T-cell (primary cell): ENCODE measurements at regions not wholly inside any gene's neighbourhood (a gene's known extent, or its start where the extent isn't known, plus 50 kb on each side); places are given as distances from the start of the nearest gene placed in this dataset.

Experiments
- ATAC-seq, 4 experiments: fragments of 200-7000 bp in 3 of 4; fragments of 150-1000 bp in 1 of 4; cut with Tn5 transposase; replicated peaks in 1 of 4; 1 replicate in 3 of 4; 2 replicates in 1 of 4; pipeline ENCODE4 v1.10.0; 2021; ENCODE audit warnings: moderate library complexity in 3 of 4, mild to moderate bottlenecking in 2 of 4, moderate number of reproducible peaks in 1 of 4
- CTCF ChIA-PET, 2 donors: fragments of 300-600 bp; sonication (Branson Sonifier 250); formaldehyde crosslinking; loops; one replicate each; lab custom pipeline; 2022; ENCODE audit warnings: antibody characterized with exemption in 2 of 2; lab: Charles Lee
- POLR2A ChIA-PET, 2 donors: fragments of 300-600 bp; sonication (Branson Sonifier 250); formaldehyde crosslinking; loops; one replicate each; lab custom pipeline; 2022; ENCODE audit warnings: antibody characterized with exemption in 2 of 2; lab: Charles Lee
- DNase-seq, 35 experiments: peaks; one replicate each; pipeline versions ENCODE4 v3.0.0 to v3.0.0-alpha.2; 2013 to 2023
- H3K27ac ChIP-seq: one replicate; pipeline ENCODE4 v1.5.1; 2013; ENCODE audit warnings: low read length
- H3K27me3 ChIP-seq, 2 experiments: replicated peaks in 1 of 2; 1 replicate in 1 of 2; 2 replicates in 1 of 2; pipeline versions ENCODE4 v1.6.1 to v1.7.0; 2013; ENCODE audit warnings: low read length in 1 of 2, mixed read lengths in 1 of 2; ENCODE audit not compliant: control insufficient read depth in 2 of 2, insufficient read depth in 2 of 2; ENCODE audit errors: extremely low read depth in 1 of 2
- H3K36me3 ChIP-seq, 2 donors: 1 replicate in 1 of 2; 2 replicates in 1 of 2; pipeline versions ENCODE4 v1.6.1 to v1.7.0; 2013; ENCODE audit warnings: low read length in 1 of 2; ENCODE audit not compliant: control insufficient read depth in 2 of 2, insufficient read depth in 1 of 2; ENCODE audit errors: extremely low read depth in 1 of 2
- H3K4me1 ChIP-seq, 2 experiments: 1 replicate in 1 of 2; 2 replicates in 1 of 2; pipeline versions ENCODE4 v1.6.1 to v1.7.0; 2013; ENCODE audit warnings: low read length in 2 of 2, mixed read lengths in 1 of 2; ENCODE audit not compliant: insufficient read depth in 2 of 2, control insufficient read depth in 1 of 2; ENCODE audit errors: extremely low read depth in 1 of 2
- H3K4me3 ChIP-seq, 2 donors: 1 replicate in 1 of 2; 2 replicates in 1 of 2; pipeline versions ENCODE4 v1.5.1 to v1.7.0; 2013; ENCODE audit warnings: mild to moderate bottlenecking in 2 of 2, low read length in 1 of 2, moderate library complexity in 1 of 2; ENCODE audit not compliant: control insufficient read depth in 1 of 2; ENCODE audit errors: extremely low read depth in 1 of 2
- H3K9me3 ChIP-seq: 2 replicates; pipeline ENCODE4 v1.7.0; 2013
- H3K27ac Mint-ChIP-seq, 2 donors: one replicate each; pipeline ENCODE4 v1.8.0; 2020 to 2021; ENCODE audit warnings: mild to moderate bottlenecking in 2 of 2, mixed read lengths in 2 of 2
- H3K27me3 Mint-ChIP-seq, 2 donors: one replicate each; pipeline ENCODE4 v1.8.0; 2021 to 2022; ENCODE audit warnings: mixed read lengths in 2 of 2
- H3K36me3 Mint-ChIP-seq: one replicate; pipeline ENCODE4 v1.8.0; 2021; ENCODE audit warnings: mixed read lengths
- H3K4me1 Mint-ChIP-seq, 3 donors: one replicate each; pipeline ENCODE4 v1.8.0; 2020 to 2022; ENCODE audit warnings: mixed read lengths in 3 of 3, mild to moderate bottlenecking in 1 of 3
- H3K4me3 Mint-ChIP-seq, 3 donors: one replicate each; pipeline ENCODE4 v1.8.0; 2020 to 2022; ENCODE audit warnings: mild to moderate bottlenecking in 3 of 3, mixed read lengths in 3 of 3, moderate library complexity in 3 of 3
- H3K9me3 Mint-ChIP-seq, 3 donors: one replicate each; pipeline ENCODE4 v1.8.0; 2020 to 2022; ENCODE audit warnings: mixed read lengths in 3 of 3
- WGBS: methylation state at CpG from one replicate; pipeline ENCODE4 v1.1.5; 2013; ENCODE audit warnings: missing lambda C conversion rate; ENCODE audit not compliant: insufficient coverage; 5-methylcytosine and 5-hydroxymethylcytosine counted together

DNA sequence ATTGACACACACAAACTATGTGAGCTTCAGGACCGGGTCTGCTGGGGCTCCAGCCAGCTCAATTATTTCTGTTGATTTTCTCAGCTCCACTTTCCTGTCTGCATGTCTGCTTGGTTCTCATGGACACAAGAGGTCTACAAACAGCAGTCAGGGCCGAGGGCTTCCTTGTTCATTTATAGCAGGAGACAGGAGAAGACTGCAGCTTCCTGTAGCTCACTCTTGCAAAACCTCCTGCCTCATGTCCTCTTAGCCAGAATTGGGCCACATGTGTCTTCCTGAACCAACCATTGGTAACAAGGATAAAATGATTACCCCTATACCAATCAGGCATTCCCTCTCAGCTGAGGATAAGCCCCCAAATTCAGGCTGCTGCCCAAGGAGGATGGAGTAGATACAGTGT is 182.8 kb downstream of the TLE3 start:
- CTCF ChIA-PET, result no interaction called here
- H3K9me3 Mint-ChIP-seq, result peaks cover 0 to 4% (median 0%) of the 10 kb centered on the region in 3 donors
- ATAC-seq, result no peak

GRCh38 chr15:69916169-69916785 is 181.4 kb downstream of the TLE3 start:
- Mint-ChIP-seq H3K36me3 (no peaks in the 10 kb centered on the region), H3K27ac (no peak overlapping the region), H3K4me1 (no peaks in the 10 kb centered on the region), H3K9me3 (no peaks in the 10 kb centered on the region), H3K4me3 (no peak overlapping the region), H3K27me3 (peaks cover 0 to 4% of the 10 kb centered on the region in 2 donors)
- peaks cover 0 to 10% of the 10 kb centered on the region in 2 experiments for H3K27me3 ChIP-seq
- 98% methylated on average over 4 of the region's 6 CpGs for WGBS
- ATAC-seq, result no peak
- no peaks in the 10 kb centered on the region for H3K9me3 ChIP-seq
- H3K36me3 ChIP-seq, result no peaks in the 10 kb centered on the region
- H3K4me3 ChIP-seq, result no peak overlapping the region
- no peak for DNase-seq
- no peak overlapping the region for H3K27ac ChIP-seq
- ChIA-PET CTCF (interaction anchor here in 1 of 2 donors (0.5 kb wide), 1 partner anchor 1734 kb away, joined by 4 read pairs; no protein-coding TSS in a partner anchor), POLR2A (no interaction called here)
- H3K4me1 ChIP-seq, result no peaks in the 10 kb centered on the region

More for the DNA sequence above, 182.8 kb downstream of the TLE3 start:
- DNase-seq, result no peak
- H3K27me3 ChIP-seq, result peaks cover 0 to 10% of the 10 kb centered on the region in 2 experiments
- Mint-ChIP-seq H3K4me3 (no peak overlapping the region), H3K27ac (no peak overlapping the region), H3K36me3 (no peaks in the 10 kb centered on the region), H3K4me1 (no peaks in the 10 kb centered on the region), H3K27me3 (peaks cover 0 to 7% of the 10 kb centered on the region in 2 donors)
- H3K4me1 ChIP-seq, result no peaks in the 10 kb centered on the region
- WGBS, result 71% methylated on average over 2 of the region's 2 CpGs
- POLR2A ChIA-PET, result no interaction called here
- no peak overlapping the region for H3K4me3 ChIP-seq
- H3K27ac ChIP-seq, result no peak overlapping the region
- no peaks in the 10 kb centered on the region for H3K9me3 ChIP-seq
- no peaks in the 10 kb centered on the region for H3K36me3 ChIP-seq

DNA sequence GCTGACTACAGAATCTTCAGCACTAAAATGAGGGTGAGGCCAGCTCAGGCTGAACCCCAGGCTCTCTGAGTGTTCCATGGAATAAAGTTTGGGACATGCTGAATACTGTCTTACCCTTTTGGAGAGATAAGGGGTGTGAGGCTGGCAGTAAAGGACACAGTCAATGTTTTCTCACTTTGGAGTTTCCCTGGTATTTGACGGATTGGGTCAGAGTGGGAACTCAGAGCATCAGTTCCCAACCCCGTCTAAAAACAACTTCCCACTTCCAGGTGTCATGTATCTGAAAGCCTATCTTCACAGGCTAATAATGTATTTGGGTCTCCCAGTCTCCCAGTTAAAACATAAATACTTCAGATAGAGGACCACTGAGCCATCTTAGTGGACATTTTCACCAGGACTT is 180.7 kb downstream of the TLE3 start:
- Mint-ChIP-seq H3K27me3 (peaks cover 0 to 4% of the 10 kb centered on the region in 2 donors), H3K4me3 (no peak overlapping the region), H3K36me3 (no peaks in the 10 kb centered on the region), H3K27ac (no peak overlapping the region), H3K9me3 (no peaks in the 10 kb centered on the region), H3K4me1 (no peaks in the 10 kb centered on the region)
- H3K27ac ChIP-seq, result no peak overlapping the region
- H3K4me1 ChIP-seq, result no peaks in the 10 kb centered on the region
- no peaks in the 10 kb centered on the region for H3K9me3 ChIP-seq
- ChIA-PET CTCF (interaction anchor here in 1 of 2 donors (0.5 kb wide), 1 partner anchor 1735 kb away, joined by 4 read pairs; no protein-coding TSS in a partner anchor), POLR2A (no interaction called here)
- DNase-seq (no peak), ATAC-seq (no peak)
- peaks cover 0 to 10% of the 10 kb centered on the region in 2 experiments for H3K27me3 ChIP-seq
- no peaks in the 10 kb centered on the region for H3K36me3 ChIP-seq
- WGBS, result no CpG with 5 or more reads among the region's 2 CpGs
- H3K4me3 ChIP-seq, result no peak overlapping the region

GRCh38 chr15:69919816-69920215 is 177.9 kb downstream of the TLE3 start:
- H3K36me3 ChIP-seq, result no peaks in the 10 kb centered on the region
- no peak overlapping the region for H3K27ac ChIP-seq
- Mint-ChIP-seq H3K4me3 (no peak overlapping the region), H3K4me1 (no peaks in the 10 kb centered on the region), H3K27ac (no peak overlapping the region), H3K9me3 (peaks cover 6 to 12% (median 7%) of the 10 kb centered on the region in 3 donors), H3K36me3 (no peaks in the 10 kb centered on the region), H3K27me3 (peaks cover 0 to 4% of the 10 kb centered on the region in 2 donors)
- no peak for ATAC-seq
- ChIA-PET POLR2A (no interaction called here), CTCF (no interaction called here)
- H3K9me3 ChIP-seq, result no peaks in the 10 kb centered on the region
- no peak overlapping the region for H3K4me3 ChIP-seq
- no peak for DNase-seq
- no peaks in the 10 kb centered on the region for H3K4me1 ChIP-seq
- peaks cover 0 to 7% of the 10 kb centered on the region in 2 experiments for H3K27me3 ChIP-seq
- WGBS, result 80% methylated on average over 4 of the region's 5 CpGs

DNA sequence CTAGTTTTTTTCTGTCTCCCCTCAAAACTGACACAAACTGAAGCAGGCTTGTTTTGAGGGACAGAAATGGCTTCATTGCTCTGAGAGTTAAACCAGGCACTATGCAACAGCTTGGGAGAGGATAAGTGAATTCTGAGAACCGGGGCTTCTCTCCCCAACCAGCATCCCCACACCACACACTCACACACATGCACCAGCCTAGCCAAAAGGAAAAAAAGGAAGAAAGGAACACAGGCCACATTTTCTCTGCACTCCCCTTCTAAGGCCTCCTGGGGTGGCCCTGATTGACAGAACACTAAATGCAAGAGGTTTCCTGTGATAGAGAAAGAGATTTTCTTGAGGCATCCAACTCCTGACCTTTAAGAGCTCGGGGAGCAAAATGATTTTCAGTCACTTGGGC is 177.5 kb downstream of the TLE3 start:
- no peaks in the 10 kb centered on the region for H3K9me3 ChIP-seq
- CTCF ChIA-PET, result no interaction called here
- H3K36me3 ChIP-seq, result no peaks in the 10 kb centered on the region
- no peak for DNase-seq
- Mint-ChIP-seq H3K9me3 (peaks cover 7 to 16% (median 8%) of the 10 kb centered on the region in 3 donors), H3K4me1 (no peaks in the 10 kb centered on the region), H3K4me3 (no peak overlapping the region), H3K27me3 (peaks cover 0 to 4% of the 10 kb centered on the region in 2 donors), H3K27ac (no peak overlapping the region), H3K36me3 (no peaks in the 10 kb centered on the region)
- no peak overlapping the region for H3K4me3 ChIP-seq
- POLR2A ChIA-PET, result no interaction called here
- H3K4me1 ChIP-seq, result no peaks in the 10 kb centered on the region
- no CpG with 5 or more reads among the region's 2 CpGs for WGBS
- H3K27ac ChIP-seq, result no peak overlapping the region
- no peak for ATAC-seq
- H3K27me3 ChIP-seq, result peaks cover 0 to 7% of the 10 kb centered on the region in 2 experiments

DNA sequence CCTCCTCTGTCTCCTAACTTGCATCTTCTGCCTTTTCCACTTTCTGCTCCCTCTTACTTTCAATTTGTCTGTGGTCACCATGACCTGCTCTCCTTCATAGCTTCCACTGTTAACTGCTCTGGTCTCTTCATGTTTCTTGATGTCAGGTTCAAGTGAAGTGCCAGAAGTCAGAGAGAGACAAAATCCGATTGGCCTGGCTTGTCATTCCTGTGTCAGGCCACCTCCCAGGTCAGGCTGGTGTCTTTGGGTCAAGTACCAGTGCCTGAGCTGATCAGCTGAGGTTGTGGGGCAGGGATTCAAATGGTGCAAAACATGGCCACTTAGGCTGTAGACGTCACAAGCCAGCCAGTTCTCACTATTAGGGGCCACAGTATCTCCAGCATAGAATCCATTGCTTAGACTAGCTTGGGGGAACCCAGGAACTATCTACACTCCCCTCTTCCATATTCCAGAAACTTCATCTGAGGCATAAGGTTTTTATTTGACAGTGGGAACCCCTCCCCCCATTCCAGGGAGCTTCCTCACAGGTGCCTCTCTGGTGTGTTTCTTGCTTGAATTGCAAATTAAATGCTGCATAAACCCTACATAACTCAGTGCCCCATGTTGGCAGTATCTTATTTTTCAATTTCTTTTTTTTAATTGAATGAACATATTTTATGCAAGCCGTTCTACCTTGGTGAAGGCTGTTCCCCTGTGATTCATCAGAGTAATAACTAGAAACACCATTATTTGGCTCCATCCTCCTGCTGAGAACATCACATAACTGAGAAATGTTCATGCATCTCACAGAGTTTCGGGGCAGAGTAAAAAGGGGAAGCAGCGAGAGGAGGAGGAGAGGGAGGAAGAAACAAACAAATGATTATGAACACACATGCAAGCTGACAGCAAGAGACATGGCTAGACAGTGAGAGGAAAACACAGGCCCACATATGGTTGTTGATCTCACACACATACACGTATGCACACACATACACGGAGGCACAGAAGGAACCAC is 175.8 kb downstream of the TLE3 start:
- Histone ChIP-seq H3K27ac (no peak overlapping the region), H3K9me3 (no peaks in the 10 kb centered on the region), H3K4me3 (no peak overlapping the region), H3K4me1 (no peaks in the 10 kb centered on the region), H3K27me3 (peaks cover 0 to 4% of the 10 kb centered on the region in 2 experiments), H3K36me3 (no peaks in the 10 kb centered on the region)
- POLR2A ChIA-PET, result no interaction called here
- CTCF ChIA-PET, result no interaction called here
- WGBS, result 60% methylated on average over 3 of the region's 7 CpGs
- Mint-ChIP-seq H3K4me3 (no peak overlapping the region), H3K27ac (no peak overlapping the region), H3K4me1 (no peaks in the 10 kb centered on the region), H3K9me3 (peaks cover 7 to 19% (median 8%) of the 10 kb centered on the region in 3 donors), H3K27me3 (peaks cover 0 to 4% of the 10 kb centered on the region in 2 donors), H3K36me3 (no peaks in the 10 kb centered on the region)
- DNase-seq (no peak), ATAC-seq (no peak)
